ENCODE measurements at regions not wholly inside any gene's neighbourhood (a gene's known extent, or its start where the extent isn't known, plus 50 kb on each side); places are given as distances from the start of the nearest gene placed in this dataset.

DNA sequence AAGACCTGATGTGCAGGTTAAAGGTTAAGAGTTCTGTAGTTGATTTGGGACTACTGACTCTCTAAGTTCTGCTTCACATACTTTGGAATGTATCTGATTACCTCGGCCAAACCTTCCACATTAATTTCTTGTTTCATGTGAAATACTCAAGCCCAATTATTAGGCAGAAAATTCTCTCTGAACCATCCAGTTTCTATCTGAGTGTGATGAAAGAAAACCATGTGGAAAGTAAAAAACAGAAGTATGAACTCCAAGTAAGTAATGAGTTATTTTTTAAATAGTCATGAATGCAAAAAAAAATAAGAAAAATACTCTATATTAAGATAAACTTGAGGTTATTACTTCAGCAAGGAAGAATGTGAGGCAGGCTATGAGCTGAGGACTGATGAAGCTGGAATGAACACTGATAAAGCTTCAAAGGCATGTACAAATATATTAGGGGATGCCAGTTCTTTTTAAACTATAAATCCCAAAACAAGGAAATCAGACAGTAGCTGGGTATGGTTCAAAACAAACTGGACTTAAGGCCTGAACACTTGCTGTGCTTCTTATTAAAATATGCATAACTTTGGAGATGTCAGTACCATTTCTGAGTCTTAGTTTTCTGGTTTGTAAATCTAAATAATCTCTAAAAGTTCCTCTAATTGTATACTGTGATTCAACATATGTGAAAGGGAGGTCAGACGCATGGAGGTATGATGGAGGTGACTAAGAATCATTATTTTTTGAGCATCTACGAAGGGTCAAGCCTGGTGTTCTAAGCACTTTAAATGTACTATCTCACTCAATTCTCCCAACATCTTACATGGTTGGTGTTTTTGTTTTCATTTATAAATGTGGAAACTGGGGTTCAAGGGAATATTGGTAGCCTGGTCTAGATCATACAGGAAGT is 59.6 kb downstream of the COL6A6 start:
- TF ChIP-seq CTCF (conservative IDR thresholded peaks at IDR 0.05; ENCODE audit: low read length) (no peak), EZH2phosphoT487 (IDR thresholded peaks at IDR 0.05; ENCODE audit: borderline replicate concordance) (no peak)
